ENCODE measurements at regions not wholly inside any gene's neighbourhood (a gene's known extent, or its start where the extent isn't known, plus 50 kb on each side); places are given as distances from the start of the nearest gene placed in this dataset.

- TF ChIP-seq, protein P1, sequence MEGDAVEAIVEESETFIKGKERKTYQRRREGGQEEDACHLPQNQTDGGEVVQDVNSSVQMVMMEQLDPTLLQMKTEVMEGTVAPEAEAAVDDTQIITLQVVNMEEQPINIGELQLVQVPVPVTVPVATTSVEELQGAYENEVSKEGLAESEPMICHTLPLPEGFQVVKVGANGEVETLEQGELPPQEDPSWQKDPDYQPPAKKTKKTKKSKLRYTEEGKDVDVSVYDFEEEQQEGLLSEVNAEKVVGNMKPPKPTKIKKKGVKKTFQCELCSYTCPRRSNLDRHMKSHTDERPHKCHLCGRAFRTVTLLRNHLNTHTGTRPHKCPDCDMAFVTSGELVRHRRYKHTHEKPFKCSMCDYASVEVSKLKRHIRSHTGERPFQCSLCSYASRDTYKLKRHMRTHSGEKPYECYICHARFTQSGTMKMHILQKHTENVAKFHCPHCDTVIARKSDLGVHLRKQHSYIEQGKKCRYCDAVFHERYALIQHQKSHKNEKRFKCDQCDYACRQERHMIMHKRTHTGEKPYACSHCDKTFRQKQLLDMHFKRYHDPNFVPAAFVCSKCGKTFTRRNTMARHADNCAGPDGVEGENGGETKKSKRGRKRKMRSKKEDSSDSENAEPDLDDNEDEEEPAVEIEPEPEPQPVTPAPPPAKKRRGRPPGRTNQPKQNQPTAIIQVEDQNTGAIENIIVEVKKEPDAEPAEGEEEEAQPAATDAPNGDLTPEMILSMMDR (IDR thresholded peaks at IDR 0.05; ENCODE audit: low read depth, low read length, missing control alignments) = no peak
- no peak overlapping the region for H3K4me3 ChIP-seq (replicated peaks; ENCODE audit: low read depth, low read length)
- no peak for DNase-seq (ENCODE audit: extremely low read depth, low read depth)
Observed at GRCh38 chr10:78513330-78513729, 479.7 kb downstream of the RPS24 start.

GRCh38 chr10:78513986-78514385 is 480.3 kb downstream of the RPS24 start:
- DNase-seq (ENCODE audit: extremely low read depth, low read depth) = no peak
- TF ChIP-seq, protein P1 (IDR thresholded peaks at IDR 0.05; ENCODE audit: low read depth, low read length, missing control alignments) = no peak
- H3K4me3 ChIP-seq (replicated peaks; ENCODE audit: low read depth, low read length) = no peak overlapping the region

DNA sequence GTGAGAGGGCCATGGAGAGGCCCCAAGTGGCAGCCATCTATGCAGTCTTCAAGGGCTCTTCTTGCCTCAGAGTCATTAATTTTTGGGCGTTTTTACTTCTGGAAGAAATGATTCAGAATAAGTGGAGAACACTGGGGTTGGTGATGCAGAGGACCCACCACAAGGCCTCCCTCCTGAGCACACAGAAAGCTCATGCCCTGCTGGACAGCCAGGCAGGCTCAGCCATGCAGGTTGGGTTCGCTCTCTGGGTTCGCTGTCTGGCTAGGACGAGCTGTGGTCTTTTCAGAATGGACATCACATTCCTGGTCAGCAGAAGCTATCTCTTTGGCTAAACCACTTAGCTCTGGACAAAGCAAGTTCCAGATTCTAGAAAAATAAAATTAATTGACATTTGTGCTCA is 480.8 kb downstream of the RPS24 start:
- H3K4me3 ChIP-seq (replicated peaks; ENCODE audit: low read depth, low read length) = no peak overlapping the region
- no peak for DNase-seq (ENCODE audit: extremely low read depth, low read depth)
- TF ChIP-seq, protein P1 (IDR thresholded peaks at IDR 0.05; ENCODE audit: low read depth, low read length, missing control alignments) = no peak

GRCh38 chr10:78515038-78515872 is 481.6 kb downstream of the RPS24 start:
- TF ChIP-seq, protein P1 (IDR thresholded peaks at IDR 0.05; ENCODE audit: low read depth, low read length, missing control alignments) = no peak
- H3K4me3 ChIP-seq (replicated peaks; ENCODE audit: low read depth, low read length) = no peak overlapping the region
- DNase-seq (ENCODE audit: extremely low read depth, low read depth) = no peak

DNA sequence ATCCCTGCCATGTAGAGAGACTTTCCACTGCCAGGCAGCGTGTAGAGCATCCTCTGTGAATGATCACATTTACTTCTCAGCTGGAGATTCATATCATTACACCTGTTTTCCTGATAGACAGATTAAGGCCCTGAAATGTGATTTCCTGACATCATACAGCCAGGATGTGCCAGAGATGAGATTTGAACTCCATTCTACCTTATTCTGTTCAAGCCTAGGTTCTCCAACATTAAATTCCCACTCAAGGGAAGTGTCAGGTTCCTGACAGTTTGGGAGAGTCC is 482.1 kb downstream of the RPS24 start:
- TF ChIP-seq, protein P1 (IDR thresholded peaks at IDR 0.05; ENCODE audit: low read depth, low read length, missing control alignments) = no peak
- no peak for DNase-seq (ENCODE audit: extremely low read depth, low read depth)
- H3K4me3 ChIP-seq (replicated peaks; ENCODE audit: low read depth, low read length) = no peak overlapping the region

DNA sequence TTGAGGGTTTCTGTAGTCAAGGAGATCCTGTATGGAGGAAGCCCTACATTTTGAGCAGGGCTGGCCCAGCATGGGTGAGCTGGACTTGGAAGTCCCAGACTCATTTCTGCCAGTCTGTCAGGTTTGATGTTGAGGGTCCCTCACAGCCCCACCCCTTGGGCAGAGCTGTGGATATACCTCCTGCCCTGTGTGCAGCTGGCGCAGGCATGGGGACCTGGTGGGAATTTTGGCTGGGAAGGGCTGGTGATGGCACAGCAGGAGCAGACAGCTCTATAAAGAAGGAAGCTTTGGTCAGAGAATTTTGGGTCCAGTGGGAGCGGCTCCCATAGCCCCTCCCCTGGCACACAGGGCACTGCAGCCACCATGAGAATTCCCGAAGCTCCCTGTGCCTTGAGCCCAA is 482.6 kb downstream of the RPS24 start:
- no peak for DNase-seq (ENCODE audit: extremely low read depth, low read depth)
- TF ChIP-seq, protein P1 (IDR thresholded peaks at IDR 0.05; ENCODE audit: low read depth, low read length, missing control alignments) = no peak
- H3K4me3 ChIP-seq (replicated peaks; ENCODE audit: low read depth, low read length) = no peak overlapping the region

- H3K4me3 ChIP-seq (replicated peaks; ENCODE audit: low read depth, low read length) = no peak overlapping the region
- TF ChIP-seq, protein P1 (IDR thresholded peaks at IDR 0.05; ENCODE audit: low read depth, low read length, missing control alignments) = no peak
- no peak for DNase-seq (ENCODE audit: extremely low read depth, low read depth)
Observed at GRCh38 chr10:78516756-78517155, 483.1 kb downstream of the RPS24 start.
